HepG2 (cell line): ENCODE measurements at regions not wholly inside any gene's neighbourhood (a gene's known extent, or its start where the extent isn't known, plus 50 kb on each side); places are given as distances from the start of the nearest gene placed in this dataset.
"Not testable (repeated sequence)": the region's sequence is repeated elsewhere in the genome, so short reads cannot be mapped to it uniquely, and the experiment has no call there.

Experiments
- ATAC-seq: fragments of 200-7000 bp; cut with Tn5 transposase; 3 replicates; pipeline ENCODE4 v1.9.1; 2020; ENCODE audit warnings: mild to moderate bottlenecking, moderate library complexity
- BruUV-seq: library from RNA; stranded (reverse); fragments of 400-500 nt; replicated peaks from 2 replicates; lab custom pipeline; 2021; lab: Mats Ljungman, UMichigan
- CTCF ChIA-PET: fragments of 300-600 bp; formaldehyde crosslinking; extraction: SDS; loops from one replicate; lab custom pipeline; 2021; ENCODE audit warnings: low total read pairs, inconsistent platforms, low intra/inter-chr PET ratio; lab: Yijun Ruan, JAX
- POLR2A ChIA-PET: fragments of 350-600 bp; sonication (Branson Sonifier 250); formaldehyde crosslinking; loops from one replicate; lab custom pipeline; 2020; ENCODE audit warnings: antibody characterized with exemption, inconsistent platforms; lab: Yijun Ruan, JAX
- DNase-seq: peaks from one replicate; pipeline ENCODE4 v3.0.0-alpha.2; 2015; ENCODE audit warnings: low spot score
- FAIRE-seq: peaks from 3 replicates; lab custom pipeline; 2011; peaks lifted over from hg19 to GRCh38; lab: Jason Lieb, UNC
- H2AFZ ChIP-seq: one replicate; pipeline ENCODE4 v1.6.1; 2011; ENCODE audit warnings: low read length, inconsistent platforms
- H3K27ac ChIP-seq: fragments of 300-600 bp; 3 replicates; pipeline ENCODE4 v1.8.0; 2011; ENCODE audit warnings: mixed run types, mild to moderate bottlenecking, mixed read lengths, low read length, inconsistent platforms; ENCODE audit not compliant: insufficient read depth; ENCODE audit errors: extremely low read length
- H3K27me3 ChIP-seq, 2 experiments: fragments of 200-600 bp in 1 of 2; 2 replicates in 1 of 2; 3 replicates in 1 of 2; pipeline versions ENCODE4 v1.6.0 to v1.8.0; 2011; ENCODE audit warnings: low read length in 2 of 2, mild to moderate bottlenecking in 2 of 2, moderate library complexity in 2 of 2, inconsistent platforms in 1 of 2; ENCODE audit not compliant: insufficient read depth in 2 of 2, control insufficient read depth in 1 of 2
- H3K36me3 ChIP-seq, 2 experiments: fragments of 200-600 bp in 1 of 2; replicated peaks in 1 of 2; 2 replicates in 1 of 2; 3 replicates in 1 of 2; pipeline versions ENCODE4 v1.5.1 to v1.8.0; 2011; ENCODE audit warnings: low read length in 2 of 2, inconsistent platforms in 1 of 2; ENCODE audit not compliant: insufficient read depth in 2 of 2, control insufficient read depth in 1 of 2
- H3K4me1 ChIP-seq: 2 replicates; pipeline ENCODE4 v1.5.1; 2012; ENCODE audit warnings: low read length, inconsistent platforms; ENCODE audit not compliant: insufficient read depth
- H3K4me2 ChIP-seq: 2 replicates; pipeline ENCODE4 v1.6.0; 2011; ENCODE audit warnings: low read depth, low read length, inconsistent platforms
- H3K4me3 ChIP-seq, 3 experiments: fragments of 200-600 bp in 1 of 3; sonication (generic), shearing (Covaris generic) in 1 of 3; replicated peaks in 1 of 3; 2 replicates each; pipeline ENCODE4 v1.5.1; 2011 to 2016; ENCODE audit warnings: low read length in 3 of 3, inconsistent platforms in 2 of 3, low read depth in 2 of 3, mild to moderate bottlenecking in 2 of 3, control low read depth in 1 of 3, mixed read lengths in 1 of 3; ENCODE audit not compliant: insufficient read depth in 1 of 3
- H3K79me2 ChIP-seq: one replicate; pipeline ENCODE4 v1.6.1; 2011; ENCODE audit warnings: low read length, inconsistent platforms; ENCODE audit not compliant: insufficient read depth
- H3K9ac ChIP-seq: 2 replicates; pipeline ENCODE4 v1.6.0; 2011; ENCODE audit warnings: mild to moderate bottlenecking, low read depth, low read length, inconsistent platforms; ENCODE audit not compliant: insufficient read depth
- H3K9me3 ChIP-seq: 2 replicates; pipeline ENCODE4 v1.5.1; 2012; ENCODE audit warnings: mild to moderate bottlenecking, low read length
- H4K20me1 ChIP-seq: 2 replicates; pipeline ENCODE4 v1.6.0; 2011; ENCODE audit warnings: inconsistent platforms, mild to moderate bottlenecking, low read length, moderate library complexity; ENCODE audit not compliant: insufficient read depth
- PAXIP1 ChIP-seq: sonication (generic); formaldehyde crosslinking; conservative IDR thresholded peaks from 2 replicates; pipeline ENCODE4 v1.4.0; 2020; ENCODE audit warnings: mild to moderate bottlenecking, missing genetic modification reagents, moderate library complexity
- ZNF263 ChIP-seq: sonication (generic); formaldehyde crosslinking; IDR thresholded peaks from 2 replicates; pipeline ENCODE4 v1.4.0; 2020; ENCODE audit warnings: missing genetic modification reagents
- ZNF629 ChIP-seq: sonication (generic); formaldehyde crosslinking; conservative IDR thresholded peaks from 2 replicates; pipeline ENCODE4 v1.5.0; 2020; ENCODE audit warnings: missing genetic modification reagents
- ZNF770 ChIP-seq: sonication (generic); formaldehyde crosslinking; IDR thresholded peaks from 2 replicates; pipeline ENCODE4 v1.5.0; 2020; ENCODE audit warnings: mild to moderate bottlenecking, missing genetic modification reagents
- WGBS: methylation state at CpG from one replicate; pipeline ENCODE4 v1.1.6; 2017; ENCODE audit warnings: low lambda C conversion rate; 5-methylcytosine and 5-hydroxymethylcytosine counted together
- in situ Hi-C: cut with HindIII; loops from 2 replicates; pipeline ENCODE4 v1.10.0; 2017; ENCODE audit warnings: low pct_unique_long_range_greater_than_20kb; ENCODE audit not compliant: extremely low pct_ligation_motif_present
- intact Hi-C: fragments of 100-400 bp; cut with micrococcal nuclease; formaldehyde crosslinking; loops from one replicate; pipeline ENCODE4 v1.10.0; 2022; ENCODE audit not compliant: unreplicated experiment

- BruUV-seq, intact Hi-C loops, H4K20me1 ChIP-seq, H3K27me3 ChIP-seq, H3K4me2 ChIP-seq, H3K36me3 ChIP-seq, ATAC-seq, CTCF ChIA-PET, H3K4me3 ChIP-seq, H3K9ac ChIP-seq, FAIRE-seq, H3K79me2 ChIP-seq, H3K9me3 ChIP-seq, DNase-seq: not testable (repeated sequence)
- POLR2A ChIA-PET = interaction anchor here (0.9 to 1.4 kb wide), 3 partner anchors 12 to 55 kb away, joined by 3 to 4 read pairs (median 3); no protein-coding TSS in a partner anchor
- Histone ChIP-seq H3K27ac (peak overlapping the region; percentile 48), H2AFZ (peak overlapping the region; percentile 72), H3K4me1 (peaks cover 71% of the 10 kb centered on the region)
- 92% methylated on average over 3 of the region's 3 CpGs for WGBS
- TF ChIP-seq ZNF263 (CRISPR knock-in tag) (peak; percentile 68), ZNF770 (CRISPR knock-in tag) (peak; percentile 84), ZNF629 (CRISPR knock-in tag) (peak; percentile 68), PAXIP1 (CRISPR knock-in tag) (0 out of 2 replicates have a peak, but pooled peaks have one; percentile 2)
- in situ Hi-C loops = loop anchor here (5.0 kb wide), 1 partner anchor 60 kb away; the partner anchor contains the start of gene SUB1
Observed at GRCh38 chr5:32527321-32527720, 58.0 kb upstream of the SUB1 start.
